K562 (cell line): ENCODE measurements at regions not wholly inside any gene's neighbourhood (a gene's known extent, or its start where the extent isn't known, plus 50 kb on each side); places are given as distances from the start of the nearest gene placed in this dataset.
A peak's percentile ranks its signal among the peaks of the same experiment; 100 is the strongest.

Experiments
- ATAC-seq: fragments of 200-7000 bp; cut with Tn5 transposase; 3 replicates; pipeline ENCODE4 v1.9.1; 2020; ENCODE audit warnings: moderate library complexity
- BruUV-seq: library from RNA; stranded (reverse); fragments of 400-500 nt; replicated peaks from 2 replicates; lab custom pipeline; 2021; lab: Mats Ljungman, UMichigan
- CTCF ChIA-PET: fragments of 300-600 bp; formaldehyde crosslinking; extraction: SDS; loops from one replicate; lab custom pipeline; 2021; ENCODE audit warnings: low intra/inter-chr PET ratio; lab: Yijun Ruan, JAX
- POLR2A ChIA-PET: fragments of 300-600, 350-650 bp; sonication (Branson Sonifier 250); formaldehyde crosslinking; extraction: SDS; loops from one replicate; lab custom pipeline; 2021; ENCODE audit warnings: antibody characterized with exemption, inconsistent platforms; lab: Yijun Ruan, JAX
- DNase-seq, 4 experiments: peaks; one replicate each; pipeline versions ENCODE4 v3.0.0 to v3.0.0-alpha.2; 2011 to 2018; ENCODE audit warnings: low spot score in 3 of 4, mixed read lengths in 3 of 4; ENCODE audit errors: extremely low read depth in 1 of 4
- FAIRE-seq: peaks from 2 replicates; lab custom pipeline; 2011; peaks lifted over from hg19 to GRCh38; lab: Jason Lieb, UNC
- H2AFZ ChIP-seq: 2 replicates; pipeline ENCODE4 v1.6.0; 2011; ENCODE audit warnings: low read depth, low read length, control low read depth, inconsistent platforms
- H3K27ac ChIP-seq: fragments of 200-600 bp; 3 replicates; pipeline ENCODE4 v1.8.0; 2011; ENCODE audit warnings: low read depth, mild to moderate bottlenecking, control low read depth, inconsistent platforms, low read length, moderate library complexity, mixed read lengths; ENCODE audit errors: extremely low read depth
- H3K27me3 ChIP-seq, 2 experiments: fragments of 300-600 bp in 1 of 2; 2 replicates in 1 of 2; 3 replicates in 1 of 2; pipeline versions ENCODE4 v1.6.0 to v1.8.0; 2011; ENCODE audit warnings: inconsistent platforms in 2 of 2, low read length in 2 of 2, mild to moderate bottlenecking in 1 of 2, mixed read lengths in 1 of 2, moderate library complexity in 1 of 2; ENCODE audit not compliant: control insufficient read depth in 2 of 2, insufficient read depth in 2 of 2
- H3K36me3 ChIP-seq: fragments of 300-600 bp; 3 replicates; pipeline ENCODE4 v1.8.0; 2011; ENCODE audit warnings: mild to moderate bottlenecking, low read length, inconsistent platforms; ENCODE audit not compliant: control insufficient read depth, insufficient read depth
- H3K4me1 ChIP-seq, 2 experiments: fragments of 200-600 bp in 1 of 2; replicated peaks in 1 of 2; 2 replicates in 1 of 2; 3 replicates in 1 of 2; pipeline versions ENCODE4 v1.5.1 to v1.8.0; 2011; ENCODE audit warnings: inconsistent platforms in 2 of 2, low read length in 2 of 2, mild to moderate bottlenecking in 1 of 2, mixed read lengths in 1 of 2, moderate library complexity in 1 of 2; ENCODE audit not compliant: control insufficient read depth in 2 of 2, insufficient read depth in 2 of 2
- H3K4me2 ChIP-seq: 2 replicates; pipeline ENCODE4 v1.6.1; 2011; ENCODE audit warnings: low read length, control low read depth, inconsistent platforms, mixed read lengths; ENCODE audit not compliant: insufficient read depth
- H3K4me3 ChIP-seq: fragments of 200-600 bp; sonication (generic), shearing (Covaris generic); 2 replicates; pipeline ENCODE4 v1.5.1; 2016; ENCODE audit warnings: control low read depth, inconsistent platforms
- H3K79me2 ChIP-seq: fragments of 200-600 bp; 3 replicates; pipeline ENCODE4 v1.8.0; 2011; ENCODE audit warnings: low read length, inconsistent platforms; ENCODE audit not compliant: control insufficient read depth, insufficient read depth
- H3K9ac ChIP-seq, 2 experiments: 2 replicates each; pipeline versions ENCODE4 v1.6.0 to v1.6.1; 2011; ENCODE audit warnings: low read depth in 2 of 2, low read length in 2 of 2, control low read depth in 1 of 2, inconsistent platforms in 1 of 2, mild to moderate bottlenecking in 1 of 2, mixed read lengths in 1 of 2; ENCODE audit not compliant: insufficient read depth in 1 of 2
- H3K9me1 ChIP-seq: one replicate; pipeline ENCODE4 v1.6.0; 2011; ENCODE audit warnings: inconsistent platforms, mild to moderate bottlenecking, low read length, moderate library complexity; ENCODE audit not compliant: control insufficient read depth, insufficient read depth
- H3K9me3 ChIP-seq: replicated peaks from 2 replicates; pipeline ENCODE4 v1.5.1; 2011; ENCODE audit warnings: low read depth, low read length, inconsistent platforms; ENCODE audit not compliant: control insufficient read depth, insufficient read depth
- H4K20me1 ChIP-seq: replicated peaks from 2 replicates; pipeline ENCODE4 v1.6.1; 2011; ENCODE audit warnings: low read length, inconsistent platforms, mixed read lengths; ENCODE audit not compliant: control insufficient read depth, insufficient read depth
- CEBPG ChIP-seq, 3 experiments: fragments of 200-800 bp in 1 of 3; sonication (Bioruptor generic) in 1 of 3; sonication (generic) in 1 of 3; formaldehyde crosslinking in 1 of 3; IDR thresholded peaks in 2 of 3; conservative IDR thresholded peaks in 1 of 3; 2 replicates each; pipeline versions ENCODE4 v1.6.1 to v1.8.0; 2016 to 2022; ENCODE audit warnings: missing compliant biosample characterization in 2 of 3, missing genetic modification characterization in 2 of 3, mild to moderate bottlenecking in 1 of 3, missing genetic modification reagents in 1 of 3
- ZNF133 ChIP-seq: fragments of 250-450 bp; sonication (Bioruptor Pico); IDR thresholded peaks from 2 replicates; pipeline ENCODE4 v1.4.0; 2020; ENCODE audit warnings: mild to moderate bottlenecking
- ZNF3 ChIP-seq: fragments of 250-450 bp; sonication (Bioruptor Pico); IDR thresholded peaks from 2 replicates; pipeline ENCODE4 v1.5.0; 2021; ENCODE audit warnings: mild to moderate bottlenecking, moderate library complexity
- WGBS: fragments of 100-300 bp; shearing (Covaris generic); methylation state at CpG from one replicate; pipeline ENCODE4 v1.1.6; 2016; ENCODE audit warnings: low coverage, mixed read lengths; ENCODE audit not compliant: insufficient coverage; ENCODE audit errors: missing lambda C conversion rate; 5-methylcytosine and 5-hydroxymethylcytosine counted together
- in situ Hi-C: fragments of 300-500 bp; cut with MboI; formaldehyde crosslinking; loops from 4 replicates; pipeline ENCODE4 v1.15.0; 2018; ENCODE audit warnings: inconsistent platforms, mixed read lengths
- intact Hi-C: fragments of 100-400 bp; cut with micrococcal nuclease; formaldehyde crosslinking; loops from 2 replicates; pipeline ENCODE4 v1.14.2; 2022
- TF ChIP-seq, protein P1 (sequence below), 2 experiments: fragments of 450-650 bp in 1 of 2; sonication (generic) in 1 of 2; formaldehyde crosslinking in 1 of 2; IDR thresholded peaks in 1 of 2; conservative IDR thresholded peaks in 1 of 2; 2 replicates each; pipeline versions ENCODE4 v1.6.1 to v1.8.1; 2016 to 2023; ENCODE audit warnings: mild to moderate bottlenecking in 2 of 2, moderate library complexity in 2 of 2, inconsistent platforms in 1 of 2, missing genetic modification reagents in 1 of 2

DNA sequence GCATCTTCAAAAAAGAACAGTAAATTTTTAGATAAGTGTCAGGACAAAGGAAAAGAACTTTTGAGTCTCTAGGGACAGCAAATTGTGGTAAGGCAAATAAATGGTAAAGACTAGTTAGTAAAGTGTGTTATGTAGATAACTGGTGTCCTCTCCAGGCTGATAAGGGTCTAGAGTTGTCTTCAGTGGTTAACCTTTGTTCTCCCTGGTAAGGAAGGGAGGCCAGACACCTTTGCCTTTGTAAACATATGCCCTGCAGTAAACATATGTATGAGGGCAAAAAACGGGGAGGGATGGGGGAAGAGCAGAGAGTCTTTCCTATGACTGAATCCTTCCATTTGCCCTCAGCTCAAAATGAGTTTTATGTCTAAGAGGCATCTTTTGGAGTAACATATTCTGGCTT lies 384.6 kb downstream of the HNRNPD start (continued):
- TF ChIP-seq CEBPG (CRISPR knock-in tag; IDR thresholded peaks at IDR 0.05) = no peak
- TF ChIP-seq CEBPG (tag; conservative IDR thresholded peaks at IDR 0.05 in 1 of 2, IDR thresholded peaks at IDR 0.05 in 1 of 2) = no peak

DNA sequence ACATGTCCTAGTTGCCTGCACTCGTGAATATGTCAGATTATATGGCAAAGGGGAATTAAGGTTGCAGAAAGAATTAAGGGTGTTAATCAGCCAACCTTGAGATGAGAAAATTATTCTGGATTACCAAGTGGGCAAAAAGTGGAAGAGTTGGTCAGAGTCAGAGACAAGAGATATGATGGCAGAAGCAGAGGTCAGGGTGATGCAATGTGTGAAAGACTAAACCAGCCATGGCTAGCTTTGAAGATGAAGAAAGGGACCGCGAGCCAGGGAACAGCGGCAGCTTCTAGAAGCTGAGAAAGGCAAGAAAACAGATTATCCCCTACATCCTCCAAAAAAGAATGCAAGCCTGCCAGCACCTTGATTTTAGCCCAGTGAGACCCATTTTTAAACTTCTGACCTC lies 385.6 kb downstream of the HNRNPD start:
- H3K9me1 ChIP-seq = no peaks in the 10 kb centered on the region
- TF ChIP-seq ZNF133 (CRISPR knock-in tag) (no peak), ZNF3 (CRISPR knock-in tag) (no peak), CEBPG (CRISPR knock-in tag; IDR thresholded peaks at IDR 0.05) (no peak), CEBPG (tag; conservative IDR thresholded peaks at IDR 0.05 in 1 of 2, IDR thresholded peaks at IDR 0.05 in 1 of 2) (peak; percentile 15 to 67; a peak in 1 of 4 replicates)
- TF ChIP-seq, protein P1, sequence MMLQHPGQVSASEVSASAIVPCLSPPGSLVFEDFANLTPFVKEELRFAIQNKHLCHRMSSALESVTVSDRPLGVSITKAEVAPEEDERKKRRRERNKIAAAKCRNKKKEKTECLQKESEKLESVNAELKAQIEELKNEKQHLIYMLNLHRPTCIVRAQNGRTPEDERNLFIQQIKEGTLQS (IDR thresholded peaks at IDR 0.05) = peak; percentile 54; the same call in 1 of the 2 replicates
- TF ChIP-seq, protein P1 (CRISPR knock-in tag; conservative IDR thresholded peaks at IDR 0.05) = no peak
- no peaks in the 10 kb centered on the region for H3K79me2 ChIP-seq
- H3K36me3 ChIP-seq = no peaks in the 10 kb centered on the region
- ATAC-seq (no peak), DNase-seq (no peak), FAIRE-seq (no peak)
- no peak overlapping the region for H3K9ac ChIP-seq
- no TSS peak for BruUV-seq
- no peaks in the 10 kb centered on the region for H3K4me1 ChIP-seq
- ChIA-PET CTCF (no interaction called here), POLR2A (no interaction called here)
- H3K27ac ChIP-seq = no peak overlapping the region
- no peak overlapping the region for H2AFZ ChIP-seq
- intact Hi-C loops = no loop called here
- H3K9me3 ChIP-seq = no peaks in the 10 kb centered on the region
- WGBS = 0% methylated on average over 4 of the region's 4 CpGs
- in situ Hi-C loops = no loop called here
- H3K4me3 ChIP-seq = no peak overlapping the region
- H4K20me1 ChIP-seq = no peaks in the 10 kb centered on the region
- no peak overlapping the region for H3K4me2 ChIP-seq
- H3K27me3 ChIP-seq = no peaks in the 10 kb centered on the region
